Psoas muscle (tissue), 7 donors: ENCODE measurements at regions not wholly inside any gene's neighbourhood (a gene's known extent, or its start where the extent isn't known, plus 50 kb on each side); places are given as distances from the start of the nearest gene placed in this dataset.

Experiments used
- ATAC-seq, 4 donors: fragments of 200-7000 bp; cut with Tn5 transposase; one replicate each; pipeline ENCODE4 v1.9.1; 2020; ENCODE audit warnings: moderate library complexity in 3 of 4, mild to moderate bottlenecking in 2 of 4
- DNase-seq, 2 donors: peaks; one replicate each; pipeline ENCODE4 v3.0.0-alpha.2; 2020
- H3K27ac ChIP-seq: fragments of 200-600 bp; one replicate; pipeline ENCODE4 v1.8.0; 2022
- H3K27me3 ChIP-seq, 3 donors: fragments of 200-600 bp in 1 of 3; one replicate each; pipeline versions ENCODE4 v1.6.1 to v1.8.0; 2013 to 2022; ENCODE audit warnings: low read length in 2 of 3, mild to moderate bottlenecking in 2 of 3, moderate library complexity in 1 of 3; ENCODE audit not compliant: insufficient read depth in 3 of 3
- H3K36me3 ChIP-seq, 2 donors: fragments of 200-600 bp in 1 of 2; one replicate each; pipeline versions ENCODE4 v1.6.1 to v1.8.0; 2013 to 2022; ENCODE audit warnings: low read depth in 1 of 2, mild to moderate bottlenecking in 1 of 2, moderate library complexity in 1 of 2; ENCODE audit not compliant: insufficient read depth in 1 of 2
- H3K4me1 ChIP-seq: fragments of 200-600 bp; one replicate; pipeline ENCODE4 v1.8.0; 2022
- H3K4me3 ChIP-seq: fragments of 200-600 bp; one replicate; pipeline ENCODE4 v1.8.0; 2022; ENCODE audit warnings: mild to moderate bottlenecking
- H3K9me3 ChIP-seq: fragments of 200-600 bp; one replicate; pipeline ENCODE4 v1.8.0; 2022
- CTCF ChIP-seq: fragments of 200-600 bp; IDR thresholded peaks from one replicate; pipeline ENCODE4 v1.8.0; 2022; ENCODE audit warnings: antibody characterized with exemption
- WGBS, 3 donors: extraction: QIAGEN DNeasy Blood & Tissue Kit; methylation state at CpG; one replicate each; pipeline versions ENCODE4 v1.1.6 to v1.1.7; 2013; 5-methylcytosine and 5-hydroxymethylcytosine counted together
- intact Hi-C, 2 donors: fragments of 100-400 bp; cut with DNase I; formaldehyde crosslinking; loops; one replicate each; pipeline versions ENCODE4 v1.11.0 to v1.14.2; 2022
- donor health status: healthy with polysubstance abuse.
- donor health status: DM: no; HTN: no; CAD: no; lungs with moderate emphysema.
- donor health status: Bipolar disorder and iron deficiency.
- donor health status: healthy.
- donor health status: DM: yes; HTN: yes; CAD: no.
- donor health status: DM: no; HTN: no; CAD: no.
- donor health status: DM: yes; HTN: yes; CAD: no.

DNA sequence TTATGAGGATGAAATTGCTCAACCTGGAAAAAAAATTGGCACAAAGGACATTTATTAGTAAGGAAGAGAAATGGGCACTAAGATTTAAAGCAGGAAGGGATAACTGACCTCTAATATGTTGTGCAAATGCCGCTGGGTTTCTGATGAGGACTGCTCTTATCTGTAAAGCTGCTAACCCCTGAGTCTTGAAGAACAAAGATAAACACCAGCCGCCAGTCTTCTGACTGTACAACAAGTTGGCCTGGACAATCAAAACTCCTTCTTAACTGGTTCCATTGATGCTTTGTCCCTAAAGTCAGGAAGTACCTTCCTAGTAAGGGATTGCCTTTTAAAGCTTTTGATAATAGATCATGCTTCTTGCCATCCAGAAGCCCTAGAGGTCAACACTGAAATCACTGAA lies 301.8 kb downstream of the TRIB2 start:
- peaks cover 0 to 22% (median 4%) of the 10 kb centered on the region in 3 donors for H3K27me3 ChIP-seq
- intact Hi-C loops = no loop called here
- WGBS, 3 donors = 87 to 95% (median 93%) methylated on average over 2 of the region's 2 CpGs

GRCh38 chr2:13019781-13020180 lies 303.0 kb downstream of the TRIB2 start:
- H3K27ac ChIP-seq = no peak overlapping the region
- no peaks in the 10 kb centered on the region for H3K36me3 ChIP-seq
- TF ChIP-seq CTCF = no peak
- H3K27me3 ChIP-seq = peaks cover 0 to 12% (median 4%) of the 10 kb centered on the region in 3 donors
- WGBS, 3 donors = 92 to 94% (median 93%) methylated on average over 3 of the region's 3 CpGs
- ATAC-seq (no peak), DNase-seq (no peak)
- H3K4me3 ChIP-seq = no peak overlapping the region
- intact Hi-C loops = no loop called here
- no peaks in the 10 kb centered on the region for H3K9me3 ChIP-seq
- H3K4me1 ChIP-seq = no peaks in the 10 kb centered on the region

More for the DNA sequence above, 301.8 kb downstream of the TRIB2 start:
- no peak for DNase-seq
- no peak for TF ChIP-seq CTCF
- ATAC-seq = no peak
- Histone ChIP-seq H3K4me3 (no peak overlapping the region), H3K4me1 (no peaks in the 10 kb centered on the region), H3K27ac (no peak overlapping the region), H3K36me3 (no peaks in the 10 kb centered on the region), H3K9me3 (no peaks in the 10 kb centered on the region)

DNA sequence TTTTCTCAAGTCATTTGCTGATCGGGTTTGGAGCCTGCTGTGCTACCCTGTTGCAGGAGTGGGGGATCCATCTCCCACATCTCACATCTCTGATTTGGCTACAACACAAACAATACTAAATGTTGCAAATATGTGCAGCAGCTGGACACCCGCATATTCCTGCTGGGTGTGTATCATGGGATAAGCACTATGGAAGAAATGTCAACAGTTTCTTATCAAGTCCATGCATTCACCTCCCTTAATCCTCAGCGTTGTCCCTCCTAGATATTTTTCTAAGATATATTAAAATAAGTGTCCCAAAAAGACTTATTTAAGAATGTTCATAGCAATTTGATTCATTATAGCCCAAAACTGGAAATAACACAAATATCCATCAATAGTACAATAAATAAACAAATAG lies 303.7 kb downstream of the TRIB2 start:
- Histone ChIP-seq H3K4me3 (no peak overlapping the region), H3K27me3 (peaks cover 0 to 9% (median 4%) of the 10 kb centered on the region in 3 donors), H3K9me3 (no peaks in the 10 kb centered on the region), H3K27ac (no peak overlapping the region), H3K4me1 (no peaks in the 10 kb centered on the region), H3K36me3 (no peaks in the 10 kb centered on the region)
- intact Hi-C loops = no loop called here
- no peak for TF ChIP-seq CTCF
- no peak for ATAC-seq
- DNase-seq = no peak
- whole genome bisulfite sequencing, 3 donors = 34 to 47% (median 44%) methylated on average over 3 of the region's 3 CpGs

DNA sequence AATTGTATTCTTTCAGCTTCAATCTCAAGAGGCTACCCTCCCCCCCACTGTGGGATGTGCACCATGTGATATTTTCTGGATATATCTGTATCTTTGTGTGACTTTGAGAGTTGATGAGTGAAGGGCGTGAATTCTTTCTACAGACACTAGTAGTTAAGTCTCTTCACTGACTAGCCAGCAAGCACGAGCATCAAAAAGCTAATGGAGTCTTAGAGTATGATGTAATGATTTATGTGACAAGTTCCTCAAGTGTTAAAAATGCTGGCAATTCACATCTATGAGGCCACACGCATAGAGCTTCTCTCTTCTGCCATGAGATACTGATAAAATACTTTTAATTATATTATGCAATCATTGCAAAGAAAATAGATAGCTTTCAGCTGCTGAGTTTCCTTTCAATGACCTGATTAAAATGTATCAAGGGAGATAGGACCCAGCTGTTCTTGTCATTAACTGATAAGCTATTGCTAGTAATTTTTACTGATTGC lies 304.8 kb downstream of the TRIB2 start:
- Histone ChIP-seq H3K27ac (no peak overlapping the region), H3K4me1 (no peaks in the 10 kb centered on the region), H3K36me3 (no peaks in the 10 kb centered on the region), H3K4me3 (no peak overlapping the region), H3K9me3 (no peaks in the 10 kb centered on the region), H3K27me3 (peaks cover 0 to 4% (median 4%) of the 10 kb centered on the region in 3 donors)
- TF ChIP-seq CTCF = no peak
- intact Hi-C loops = no loop called here
- WGBS, 3 donors = 19 to 25% (median 22%) methylated on average over 3 of the region's 3 CpGs
- no peak for DNase-seq
- ATAC-seq = no peak

DNA sequence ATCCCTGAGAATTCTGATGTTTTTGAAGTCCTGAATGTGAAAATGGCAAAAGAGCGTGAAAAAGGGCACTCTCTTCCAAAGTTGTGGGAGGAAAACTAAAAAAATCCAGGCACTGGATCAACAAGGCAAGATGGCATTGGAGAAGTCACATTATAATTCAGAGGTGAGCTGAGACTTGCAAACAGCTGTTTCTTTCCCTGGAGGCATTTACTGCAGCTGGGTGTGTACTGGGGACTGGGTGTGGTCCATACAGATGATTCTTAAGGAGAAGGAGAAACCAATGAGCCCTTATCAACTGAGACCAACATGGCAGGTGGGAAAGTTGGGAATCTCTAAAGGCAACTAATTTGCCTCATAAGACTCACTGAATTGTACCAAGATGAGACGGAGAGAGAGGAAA lies 313.9 kb downstream of the TRIB2 start:
- no peak for DNase-seq

More for the DNA sequence above, 313.9 kb downstream of the TRIB2 start:
- ATAC-seq = no peak
- no peak overlapping the region for H3K27ac ChIP-seq
- no peak for TF ChIP-seq CTCF
- H3K4me1 ChIP-seq = no peaks in the 10 kb centered on the region
- H3K36me3 ChIP-seq = no peaks in the 10 kb centered on the region
- H3K9me3 ChIP-seq = no peaks in the 10 kb centered on the region
- WGBS, 3 donors = 73 to 87% (median 82%) methylated on average over 2 of the region's 2 CpGs
- no peaks in the 10 kb centered on the region for H3K27me3 ChIP-seq
- intact Hi-C loops = no loop called here
- H3K4me3 ChIP-seq = no peak overlapping the region
